ENCODE measurements at regions not wholly inside any gene's neighbourhood (a gene's known extent, or its start where the extent isn't known, plus 50 kb on each side); places are given as distances from the start of the nearest gene placed in this dataset.

DNA sequence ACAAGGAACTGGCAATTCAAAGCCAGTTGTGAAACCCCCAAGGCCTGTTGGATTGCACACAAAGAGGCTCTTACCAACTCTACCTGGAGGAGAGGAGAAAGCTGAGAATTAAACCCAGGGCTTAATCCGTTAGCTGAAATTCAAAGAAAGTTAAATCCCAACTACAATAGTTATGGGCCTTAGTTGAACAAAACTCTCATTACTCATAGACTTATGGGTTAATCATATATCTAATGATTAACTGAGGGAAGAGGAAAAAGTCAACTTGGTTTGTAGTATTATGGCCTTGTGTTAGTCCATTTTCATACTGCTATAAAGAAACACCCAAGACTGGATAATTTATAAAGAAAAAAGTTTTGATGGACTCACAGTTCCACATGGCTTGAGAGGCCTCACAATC lies 838.2 kb upstream of the ADGRL2 start (continued):
- TF ChIP-seq NONO (IDR thresholded peaks at IDR 0.05) (no peak), NONO (CRISPR knock-in tag; conservative IDR thresholded peaks at IDR 0.05) (no peak), HMG20B (CRISPR knock-in tag; conservative IDR thresholded peaks at IDR 0.05) (no peak), ZNF333 (CRISPR knock-in tag; IDR thresholded peaks at IDR 0.05; ENCODE audit: borderline replicate concordance) (no peak)
- TF ChIP-seq, protein P1, sequence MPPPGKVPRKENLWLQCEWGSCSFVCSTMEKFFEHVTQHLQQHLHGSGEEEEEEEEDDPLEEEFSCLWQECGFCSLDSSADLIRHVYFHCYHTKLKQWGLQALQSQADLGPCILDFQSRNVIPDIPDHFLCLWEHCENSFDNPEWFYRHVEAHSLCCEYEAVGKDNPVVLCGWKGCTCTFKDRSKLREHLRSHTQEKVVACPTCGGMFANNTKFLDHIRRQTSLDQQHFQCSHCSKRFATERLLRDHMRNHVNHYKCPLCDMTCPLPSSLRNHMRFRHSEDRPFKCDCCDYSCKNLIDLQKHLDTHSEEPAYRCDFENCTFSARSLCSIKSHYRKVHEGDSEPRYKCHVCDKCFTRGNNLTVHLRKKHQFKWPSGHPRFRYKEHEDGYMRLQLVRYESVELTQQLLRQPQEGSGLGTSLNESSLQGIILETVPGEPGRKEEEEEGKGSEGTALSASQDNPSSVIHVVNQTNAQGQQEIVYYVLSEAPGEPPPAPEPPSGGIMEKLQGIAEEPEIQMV (CRISPR knock-in tag; IDR thresholded peaks at IDR 0.05; ENCODE audit: low read depth), result no peak

DNA sequence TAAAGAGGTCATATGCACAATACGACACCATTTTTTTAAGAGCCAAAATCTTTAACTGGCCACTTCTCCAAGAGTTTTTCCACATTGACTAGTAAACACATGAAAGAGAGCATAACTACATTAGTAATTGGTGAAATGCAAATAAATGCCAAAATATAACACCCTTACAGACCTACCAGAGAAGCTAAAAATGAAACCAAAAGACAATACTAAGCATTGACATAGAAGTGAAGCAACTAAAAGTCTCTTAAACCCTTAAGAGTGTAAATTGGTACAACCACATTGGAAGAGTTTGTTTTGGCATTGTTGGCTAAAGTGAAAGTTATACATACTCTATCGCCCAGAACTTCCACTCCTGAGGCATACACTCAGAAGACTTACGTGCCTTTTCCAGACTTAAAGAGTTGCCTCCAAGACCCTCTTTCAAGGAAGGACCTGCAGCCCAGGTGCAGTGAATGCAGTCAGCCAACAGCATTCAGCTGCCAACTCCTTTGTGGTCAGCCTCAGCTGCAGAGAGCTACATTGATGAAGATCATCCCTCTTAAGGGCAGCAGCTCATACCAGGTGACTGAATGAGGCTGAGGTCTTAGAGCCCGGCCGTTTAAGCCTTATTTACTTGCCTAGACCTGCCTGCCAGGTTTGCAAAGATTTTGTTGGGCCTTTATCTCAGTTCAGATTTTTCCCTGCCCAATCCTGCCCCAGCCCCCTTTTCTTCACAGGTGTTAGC lies 839.1 kb upstream of the ADGRL2 start:
- no TSS peak for BruUV-seq (replicated peaks)
- H3K27ac ChIP-seq (ENCODE audit: extremely low read length, insufficient read depth, low read length), result no peak overlapping the region
- DNase-seq (ENCODE audit: low spot score), result no peak
- no peaks in the 10 kb centered on the region for H3K79me2 ChIP-seq (ENCODE audit: insufficient read depth, low read length)
- CTCF ChIA-PET (ENCODE audit: low intra/inter-chr PET ratio, low total read pairs), result no interaction called here
- peaks cover 68% of the 10 kb centered on the region for H3K9me3 ChIP-seq (ENCODE audit: low read length)
- ATAC-seq, result no peak
- TF ChIP-seq, protein P2, sequence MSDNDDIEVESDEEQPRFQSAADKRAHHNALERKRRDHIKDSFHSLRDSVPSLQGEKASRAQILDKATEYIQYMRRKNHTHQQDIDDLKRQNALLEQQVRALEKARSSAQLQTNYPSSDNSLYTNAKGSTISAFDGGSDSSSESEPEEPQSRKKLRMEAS (IDR thresholded peaks at IDR 0.05), result no peak
- TF ChIP-seq KLF13 (CRISPR knock-in tag; IDR thresholded peaks at IDR 0.05) (no peak), ZNF441 (CRISPR knock-in tag; IDR thresholded peaks at IDR 0.05; ENCODE audit: borderline replicate concordance) (no peak), HOXA3 (CRISPR knock-in tag; IDR thresholded peaks at IDR 0.05) (no peak), DMAP1 (CRISPR knock-in tag; IDR thresholded peaks at IDR 0.05) (no peak), NCOR1 (IDR thresholded peaks at IDR 0.05; ENCODE audit: borderline replicate concordance, low read length) (no peak), SP1 (IDR thresholded peaks at IDR 0.05) (no peak), SP1 (CRISPR knock-in tag; IDR thresholded peaks at IDR 0.05) (no peak), SMAD9 (CRISPR knock-in tag; IDR thresholded peaks at IDR 0.05) (no peak), ZNF260 (CRISPR knock-in tag; IDR thresholded peaks at IDR 0.05; ENCODE audit: borderline replicate concordance, low read depth) (no peak), NPAS2 (CRISPR knock-in tag; IDR thresholded peaks at IDR 0.05; ENCODE audit: borderline replicate concordance) (no peak), ZNF225 (CRISPR knock-in tag; IDR thresholded peaks at IDR 0.05) (no peak), NAIF1 (CRISPR knock-in tag; IDR thresholded peaks at IDR 0.05; ENCODE audit: borderline replicate concordance) (no peak), NCOA1 (CRISPR knock-in tag; IDR thresholded peaks at IDR 0.05) (no peak), CEBPB (IDR thresholded peaks at IDR 0.05; ENCODE audit: borderline replicate concordance, low read depth, low read length) (no peak)
- TF ChIP-seq, protein P3, sequence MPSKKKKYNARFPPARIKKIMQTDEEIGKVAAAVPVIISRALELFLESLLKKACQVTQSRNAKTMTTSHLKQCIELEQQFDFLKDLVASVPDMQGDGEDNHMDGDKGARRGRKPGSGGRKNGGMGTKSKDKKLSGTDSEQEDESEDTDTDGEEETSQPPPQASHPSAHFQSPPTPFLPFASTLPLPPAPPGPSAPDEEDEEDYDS (CRISPR knock-in tag; IDR thresholded peaks at IDR 0.05), result no peak
- 16% methylated on average over 5 of the region's 5 CpGs for WGBS (ENCODE audit: low lambda C conversion rate)
- POLR2A ChIA-PET, result no interaction called here
- FAIRE-seq, result no peak
- no peaks in the 10 kb centered on the region for H3K27me3 ChIP-seq (ENCODE audit: control insufficient read depth in 1 of 2, insufficient read depth in 2 of 2, low read length in 2 of 2)
- no peak overlapping the region for H3K4me3 ChIP-seq (replicated peaks in 1 of 3; ENCODE audit: insufficient read depth in 1 of 3, low read depth in 2 of 3, low read length in 3 of 3)
- intact Hi-C loops (cut with micrococcal nuclease; ENCODE audit: unreplicated experiment), result no loop called here
- H2AFZ ChIP-seq (ENCODE audit: low read length), result no peak overlapping the region
- H4K20me1 ChIP-seq (ENCODE audit: insufficient read depth, low read length), result no peaks in the 10 kb centered on the region
- H3K9ac ChIP-seq (ENCODE audit: insufficient read depth, low read depth, low read length), result no peak overlapping the region
- in situ Hi-C loops (cut with HindIII; ENCODE audit: extremely low pct_ligation_motif_present, low pct_unique_long_range_greater_than_20kb), result no loop called here
- H3K4me1 ChIP-seq (ENCODE audit: insufficient read depth, low read length), result no peaks in the 10 kb centered on the region
- no peaks in the 10 kb centered on the region for H3K36me3 ChIP-seq (replicated peaks in 1 of 2; ENCODE audit: control insufficient read depth in 1 of 2, insufficient read depth in 2 of 2, low read length in 2 of 2)
- H3K4me2 ChIP-seq (ENCODE audit: low read depth, low read length), result no peak overlapping the region

Measured in HepG2 (cell line).